ENCODE measurements at regions not wholly inside any gene's neighbourhood (a gene's known extent, or its start where the extent isn't known, plus 50 kb on each side); places are given as distances from the start of the nearest gene placed in this dataset.

- peak; percentile 76 for DNase-seq
These were observed 99.9 kb upstream of the FGF3 start for GRCh38 chr11:69918938-69919650.

DNA sequence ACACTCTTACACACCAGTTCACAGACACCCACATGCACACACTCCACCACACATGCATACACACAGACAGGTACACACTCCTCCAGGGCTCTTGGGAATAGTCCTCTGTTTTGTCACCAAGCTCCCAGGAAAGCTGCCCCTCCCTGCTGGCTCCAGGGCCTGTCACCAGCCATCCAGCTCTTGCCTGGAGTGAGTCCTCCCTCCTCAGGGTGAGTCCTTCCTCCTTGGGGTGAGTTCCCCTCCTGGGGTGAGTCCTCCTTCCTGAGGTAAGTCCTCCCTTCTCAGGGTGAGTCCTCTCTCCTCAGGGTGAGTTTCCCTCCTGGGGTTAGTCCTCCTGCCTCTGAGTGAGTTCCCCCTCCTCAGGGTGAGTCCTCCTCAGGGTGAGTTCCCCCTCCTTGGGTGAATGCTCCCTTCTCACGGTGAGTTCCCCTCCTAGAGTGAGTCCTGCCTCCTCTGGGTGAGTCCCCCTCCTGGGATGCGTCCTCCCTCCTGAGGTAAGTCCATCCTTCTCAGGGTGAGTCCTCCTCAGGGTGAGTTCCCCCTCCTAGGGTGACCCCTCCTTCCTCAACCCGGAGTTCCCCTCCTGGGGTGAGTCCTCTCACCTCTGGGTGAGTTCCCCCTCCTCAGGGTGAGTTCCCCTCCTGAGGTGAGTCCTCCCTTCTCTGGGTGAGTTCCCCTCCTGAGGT is 100.6 kb upstream of the FGF3 start:
- no peak for DNase-seq

GRCh38 chr11:69920345-69921127 is 101.3 kb upstream of the FGF3 start:
- DNase-seq, result no peak

DNA sequence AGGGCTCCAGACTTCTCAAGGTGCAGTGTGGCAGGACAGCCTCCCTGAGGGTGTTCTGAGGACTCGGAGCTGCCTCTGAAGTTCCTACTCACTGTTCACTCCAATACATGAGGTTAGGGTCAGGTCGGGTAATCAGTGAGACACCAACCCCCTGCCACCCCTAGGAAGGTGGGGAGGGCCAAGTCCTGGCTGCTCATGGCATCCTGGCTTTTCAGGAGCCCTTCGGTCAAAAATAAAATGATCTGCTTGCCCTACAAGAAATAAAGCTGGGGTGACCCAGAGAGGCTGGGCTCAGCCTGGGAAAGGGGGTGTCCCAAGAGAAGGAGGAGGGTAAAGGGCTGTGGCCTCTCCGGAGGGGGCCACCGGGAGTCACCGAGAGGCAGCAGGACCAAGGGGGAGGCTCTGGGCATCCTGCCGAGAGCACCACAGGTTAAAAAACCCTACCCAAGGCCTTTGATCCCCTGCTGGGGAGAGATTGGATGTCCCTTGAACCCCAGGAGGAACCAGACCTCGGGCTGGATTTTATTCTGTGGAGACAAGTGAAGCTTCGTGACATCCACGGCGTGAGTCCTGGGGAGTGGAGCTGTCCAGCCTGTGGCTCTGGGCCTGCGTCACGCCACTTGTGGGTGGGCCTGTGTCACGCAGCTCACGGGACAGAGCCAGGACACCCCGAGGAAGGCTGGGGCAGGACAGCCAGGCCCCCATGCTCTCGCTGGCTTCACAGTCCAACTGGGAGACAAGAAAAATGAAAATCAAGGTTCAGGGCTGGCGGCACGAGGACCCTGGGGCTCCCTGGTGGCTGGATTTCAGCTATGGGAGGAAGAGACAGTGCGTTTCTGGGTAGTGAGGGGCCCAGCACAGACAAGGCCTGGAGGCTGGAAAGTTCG is 102.2 kb upstream of the FGF3 start:
- DNase-seq, result no peak

- DNase-seq, result no peak
These were observed 102.9 kb upstream of the FGF3 start for GRCh38 chr11:69922015-69922595.

- DNase-seq, result no peak
These were observed 103.4 kb upstream of the FGF3 start for GRCh38 chr11:69922596-69923111.

GRCh38 chr11:69923196-69923595 is 104.0 kb upstream of the FGF3 start:
- DNase-seq, result no peak

DNA sequence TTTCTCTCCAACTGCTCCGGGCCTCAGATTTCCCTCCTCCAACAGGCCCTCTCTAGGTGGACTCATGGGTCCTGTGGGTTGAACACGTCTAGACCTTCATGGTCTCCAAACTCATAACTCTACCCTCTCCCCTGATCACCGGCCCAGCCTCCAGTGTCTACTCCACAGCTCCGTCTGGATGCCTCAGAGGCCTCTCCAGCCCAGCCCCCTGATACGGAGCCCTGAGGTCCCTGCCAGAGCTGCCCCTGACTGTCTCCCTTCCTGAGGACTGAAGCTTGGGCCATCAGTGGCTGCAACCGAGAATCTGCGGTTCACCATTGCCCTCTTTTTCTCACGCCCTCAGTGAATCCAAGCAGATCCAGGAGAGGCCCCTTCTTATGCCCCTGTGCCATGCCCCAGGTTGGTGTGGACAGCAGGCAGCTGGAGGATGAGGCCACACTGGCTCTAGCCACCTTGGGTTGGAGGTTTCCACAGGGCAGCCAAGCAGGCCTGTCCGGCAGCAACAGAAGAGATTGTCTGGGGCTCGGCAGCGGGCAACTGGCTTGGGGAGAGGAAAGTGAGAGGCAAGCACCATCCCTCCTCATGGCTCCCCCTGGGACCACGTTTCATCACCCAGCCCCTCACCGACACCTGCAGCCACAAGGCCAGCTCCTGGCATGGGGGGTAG is 104.6 kb upstream of the FGF3 start:
- no peak for DNase-seq

DNA sequence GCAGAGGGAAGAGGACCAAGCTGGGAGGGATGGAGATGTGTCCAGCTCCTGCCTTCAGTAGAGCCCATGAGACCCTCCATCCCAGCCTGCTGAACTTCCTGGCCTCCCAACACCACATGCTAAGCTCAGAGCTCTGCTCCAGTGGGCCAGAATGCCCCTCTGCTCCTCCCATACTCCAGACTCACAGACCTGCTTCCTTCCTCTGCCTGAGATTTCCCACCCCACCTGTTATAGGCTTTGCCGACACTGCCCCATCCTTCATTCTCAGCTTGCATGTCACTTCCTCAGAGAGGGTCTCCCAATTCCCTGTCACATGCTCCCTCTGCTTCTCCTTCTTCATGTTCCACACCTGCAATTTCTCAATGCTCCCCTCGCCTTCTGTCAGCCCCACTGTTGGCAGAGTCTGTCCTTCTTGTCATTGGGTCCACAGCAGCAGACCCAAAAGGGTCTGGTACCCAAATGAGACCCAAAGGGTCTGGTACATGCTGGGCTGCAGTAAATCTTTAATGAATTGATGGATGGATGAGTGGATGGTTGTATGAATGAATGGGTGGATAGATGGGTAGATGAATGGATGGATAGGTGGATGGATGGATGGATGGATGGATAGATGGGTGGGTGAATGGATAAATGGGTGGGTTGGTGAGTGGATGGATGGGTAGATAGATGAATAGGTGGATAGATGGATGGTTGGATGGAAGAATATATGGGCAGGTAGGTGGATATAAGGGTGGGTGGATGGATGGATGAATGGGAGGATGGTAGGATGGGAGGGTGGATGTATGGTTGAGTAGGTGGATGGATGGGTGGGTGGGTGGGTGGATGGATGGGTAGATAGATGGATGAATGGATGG is 105.3 kb upstream of the FGF3 start:
- no peak for DNase-seq

GRCh38 chr11:69925366-69926196 is 106.4 kb upstream of the FGF3 start:
- DNase-seq, result no peak

- no peak for DNase-seq
These were observed 107.3 kb upstream of the FGF3 start for GRCh38 chr11:69926376-69927050.

- no peak for DNase-seq
These were observed 108.9 kb upstream of the FGF3 start for GRCh38 chr11:69928121-69928520.

DNA sequence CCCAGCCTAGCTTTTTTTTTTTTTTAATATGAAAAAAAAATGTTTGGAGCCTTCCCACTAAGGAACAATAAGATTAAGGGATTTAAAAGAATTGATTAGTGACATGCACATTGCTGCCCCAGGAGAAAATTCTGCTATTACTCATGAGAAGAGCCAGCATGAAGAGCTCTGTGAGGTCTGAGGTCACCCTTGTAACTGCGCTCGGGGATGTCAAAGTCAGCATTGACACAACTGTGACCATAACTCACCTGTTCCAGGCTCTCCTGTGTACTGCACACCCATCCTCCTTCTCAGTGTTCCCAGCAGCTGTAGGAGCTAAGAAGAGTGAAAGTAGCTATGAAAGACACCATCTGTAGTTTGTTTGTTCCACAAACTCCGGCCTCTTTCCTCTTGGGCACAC is 109.8 kb upstream of the FGF3 start:
- no peak for DNase-seq

GRCh38 chr11:69930081-69931059 is 111.2 kb upstream of the FGF3 start:
- DNase-seq, result no peak

GRCh38 chr11:69931060-69931910 is 112.1 kb upstream of the FGF3 start:
- no peak for DNase-seq
